ENCODE measurements at regions not wholly inside any gene's neighbourhood (a gene's known extent, or its start where the extent isn't known, plus 50 kb on each side); places are given as distances from the start of the nearest gene placed in this dataset.

- H3K4me3 ChIP-seq (ENCODE audit: low read depth, low read length) = no peak overlapping the region
These were observed 261.3 kb upstream of the ANO5 start for GRCh38 chr11:21931436-21932101.

GRCh38 chr11:21933095-21933494, 259.8 kb upstream of the ANO5 start:
- Histone ChIP-seq H3K4me3 (ENCODE audit: low read depth, low read length) (no peak overlapping the region), H3K36me3 (ENCODE audit: control insufficient read depth, insufficient read depth, low read length) (no peaks in the 10 kb centered on the region), H3K27me3 (ENCODE audit: control insufficient read depth, insufficient read depth, low read length) (no peaks in the 10 kb centered on the region)
- TF ChIP-seq CTCF (IDR thresholded peaks at IDR 0.05; ENCODE audit: insufficient read depth, low read length, severe bottlenecking) = peak; percentile 11
- FAIRE-seq (no peak), DNase-seq (ENCODE audit: low read depth) (no peak)

More at GRCh38 chr11:21931436-21932101, 261.3 kb upstream of the ANO5 start:
- FAIRE-seq = no peak
- no peaks in the 10 kb centered on the region for H3K27me3 ChIP-seq (ENCODE audit: control insufficient read depth, insufficient read depth, low read length)
- DNase-seq (ENCODE audit: low read depth) = peak; percentile 21
- no peak for TF ChIP-seq CTCF (IDR thresholded peaks at IDR 0.05; ENCODE audit: insufficient read depth, low read length, severe bottlenecking)
- no peaks in the 10 kb centered on the region for H3K36me3 ChIP-seq (ENCODE audit: control insufficient read depth, insufficient read depth, low read length)

- DNase-seq (ENCODE audit: low read depth) = no peak
- Histone ChIP-seq H3K4me3 (ENCODE audit: low read depth, low read length) (no peak overlapping the region), H3K27me3 (ENCODE audit: control insufficient read depth, insufficient read depth, low read length) (no peaks in the 10 kb centered on the region), H3K36me3 (ENCODE audit: control insufficient read depth, insufficient read depth, low read length) (no peaks in the 10 kb centered on the region)
- FAIRE-seq = no peak
- TF ChIP-seq CTCF (IDR thresholded peaks at IDR 0.05; ENCODE audit: insufficient read depth, low read length, severe bottlenecking) = no peak
These were observed 248.3 kb upstream of the ANO5 start for GRCh38 chr11:21944577-21944976.

GRCh38 chr11:21948876-21949275, 244.0 kb upstream of the ANO5 start:
- FAIRE-seq = no peak
- H3K27me3 ChIP-seq (ENCODE audit: control insufficient read depth, insufficient read depth, low read length) = no peaks in the 10 kb centered on the region

GRCh38 chr11:21949763-21950413, 243.0 kb upstream of the ANO5 start:
- DNase-seq (ENCODE audit: low read depth) (peak; percentile 40), FAIRE-seq (no peak)
- Histone ChIP-seq H3K36me3 (ENCODE audit: control insufficient read depth, insufficient read depth, low read length) (no peaks in the 10 kb centered on the region), H3K27me3 (ENCODE audit: control insufficient read depth, insufficient read depth, low read length) (no peaks in the 10 kb centered on the region), H3K4me3 (ENCODE audit: low read depth, low read length) (no peak overlapping the region)
- TF ChIP-seq CTCF (IDR thresholded peaks at IDR 0.05; ENCODE audit: insufficient read depth, low read length, severe bottlenecking) = no peak

More at GRCh38 chr11:21948876-21949275, 244.0 kb upstream of the ANO5 start:
- H3K4me3 ChIP-seq (ENCODE audit: low read depth, low read length) = no peak overlapping the region
- no peaks in the 10 kb centered on the region for H3K36me3 ChIP-seq (ENCODE audit: control insufficient read depth, insufficient read depth, low read length)
- no peak for TF ChIP-seq CTCF (IDR thresholded peaks at IDR 0.05; ENCODE audit: insufficient read depth, low read length, severe bottlenecking)
- peak; percentile 64 for DNase-seq (ENCODE audit: low read depth)
